ENCODE measurements at regions not wholly inside any gene's neighbourhood (a gene's known extent, or its start where the extent isn't known, plus 50 kb on each side); places are given as distances from the start of the nearest gene placed in this dataset.

GRCh38 chr12:123057513-123058265 lies 77.2 kb downstream of the ARL6IP4 start:
- Histone ChIP-seq H3K36me3 (replicated peaks in 1 of 2; ENCODE audit: control insufficient read depth in 1 of 2, insufficient read depth in 2 of 2, low read length in 2 of 2) (no peaks in the 10 kb centered on the region), H3K27me3 (ENCODE audit: control insufficient read depth in 2 of 2, insufficient read depth in 2 of 2, low read length in 2 of 2) (no peaks in the 10 kb centered on the region), H3K4me1 (ENCODE audit: control insufficient read depth in 1 of 2, insufficient read depth in 2 of 2, low read length in 2 of 2) (peaks cover 4 to 6% of the 10 kb centered on the region in 2 donors), H3K9me3 (replicated peaks in 1 of 2; ENCODE audit: control insufficient read depth in 1 of 2, insufficient read depth in 1 of 2, low read length in 2 of 2) (no peaks in the 10 kb centered on the region), H3K27ac (ENCODE audit: low read depth in 1 of 2, low read length in 2 of 2) (no peak overlapping the region), H3K4me2 (replicated peaks; ENCODE audit: extremely low read depth, low read length, poor library complexity, severe bottlenecking) (no peak overlapping the region), H3K4me3 (replicated peaks in 1 of 3; ENCODE audit: low read depth in 2 of 3, low read length in 3 of 3) (no peak overlapping the region), H2AFZ (ENCODE audit: insufficient read depth, low read depth, low read length, poor library complexity, severe bottlenecking) (no peak overlapping the region), H3K79me2 (ENCODE audit: insufficient read depth, low read length) (no peaks in the 10 kb centered on the region), H3K9ac (ENCODE audit: insufficient read depth, low read length, poor library complexity, severe bottlenecking) (no peak overlapping the region), H4K20me1 (ENCODE audit: insufficient read depth, low read length) (no peaks in the 10 kb centered on the region)
- peaks cover 0 to 2% (median 0%) of the 10 kb centered on the region in 7 donors for H3K9me3 Mint-ChIP-seq
- H3K36me3 Mint-ChIP-seq, result no peaks in the 10 kb centered on the region
- H3K27ac Mint-ChIP-seq, result no peak overlapping the region
- no peak overlapping the region for H3K4me3 Mint-ChIP-seq
- intact Hi-C loops (cut with micrococcal nuclease), result no loop called here
- WGBS (ENCODE audit: insufficient coverage), result 100% methylated on average over 4 of the region's 15 CpGs
- no peak for DNase-seq
- TF ChIP-seq, protein P1, sequence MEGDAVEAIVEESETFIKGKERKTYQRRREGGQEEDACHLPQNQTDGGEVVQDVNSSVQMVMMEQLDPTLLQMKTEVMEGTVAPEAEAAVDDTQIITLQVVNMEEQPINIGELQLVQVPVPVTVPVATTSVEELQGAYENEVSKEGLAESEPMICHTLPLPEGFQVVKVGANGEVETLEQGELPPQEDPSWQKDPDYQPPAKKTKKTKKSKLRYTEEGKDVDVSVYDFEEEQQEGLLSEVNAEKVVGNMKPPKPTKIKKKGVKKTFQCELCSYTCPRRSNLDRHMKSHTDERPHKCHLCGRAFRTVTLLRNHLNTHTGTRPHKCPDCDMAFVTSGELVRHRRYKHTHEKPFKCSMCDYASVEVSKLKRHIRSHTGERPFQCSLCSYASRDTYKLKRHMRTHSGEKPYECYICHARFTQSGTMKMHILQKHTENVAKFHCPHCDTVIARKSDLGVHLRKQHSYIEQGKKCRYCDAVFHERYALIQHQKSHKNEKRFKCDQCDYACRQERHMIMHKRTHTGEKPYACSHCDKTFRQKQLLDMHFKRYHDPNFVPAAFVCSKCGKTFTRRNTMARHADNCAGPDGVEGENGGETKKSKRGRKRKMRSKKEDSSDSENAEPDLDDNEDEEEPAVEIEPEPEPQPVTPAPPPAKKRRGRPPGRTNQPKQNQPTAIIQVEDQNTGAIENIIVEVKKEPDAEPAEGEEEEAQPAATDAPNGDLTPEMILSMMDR (IDR thresholded peaks at IDR 0.05), result no peak
- peaks cover 0 to 4% (median 2%) of the 10 kb centered on the region in 3 donors for H3K27me3 Mint-ChIP-seq (ENCODE audit: low read depth in 3 of 3)
- peaks cover 13% of the 10 kb centered on the region for H3K4me1 Mint-ChIP-seq

GRCh38 chr12:123056709-123057108 lies 76.2 kb downstream of the ARL6IP4 start:
- Mint-ChIP-seq H3K9me3 (peaks cover 0 to 2% (median 0%) of the 10 kb centered on the region in 7 donors), H3K4me3 (no peak overlapping the region), H3K27me3 (ENCODE audit: low read depth in 3 of 3) (peaks cover 0 to 4% (median 2%) of the 10 kb centered on the region in 3 donors), H3K36me3 (no peaks in the 10 kb centered on the region), H3K27ac (no peak overlapping the region), H3K4me1 (peaks cover 5% of the 10 kb centered on the region)
- Histone ChIP-seq H2AFZ (ENCODE audit: insufficient read depth, low read depth, low read length, poor library complexity, severe bottlenecking) (no peak overlapping the region), H3K36me3 (replicated peaks in 1 of 2; ENCODE audit: control insufficient read depth in 1 of 2, insufficient read depth in 2 of 2, low read length in 2 of 2) (no peaks in the 10 kb centered on the region), H3K79me2 (ENCODE audit: insufficient read depth, low read length) (no peaks in the 10 kb centered on the region), H3K27ac (ENCODE audit: low read depth in 1 of 2, low read length in 2 of 2) (no peak overlapping the region), H4K20me1 (ENCODE audit: insufficient read depth, low read length) (no peaks in the 10 kb centered on the region), H3K9me3 (replicated peaks in 1 of 2; ENCODE audit: control insufficient read depth in 1 of 2, insufficient read depth in 1 of 2, low read length in 2 of 2) (no peaks in the 10 kb centered on the region), H3K4me3 (replicated peaks in 1 of 3; ENCODE audit: low read depth in 2 of 3, low read length in 3 of 3) (no peak overlapping the region), H3K27me3 (ENCODE audit: control insufficient read depth in 2 of 2, insufficient read depth in 2 of 2, low read length in 2 of 2) (no peaks in the 10 kb centered on the region), H3K4me1 (ENCODE audit: control insufficient read depth in 1 of 2, insufficient read depth in 2 of 2, low read length in 2 of 2) (no peaks in the 10 kb centered on the region), H3K9ac (ENCODE audit: insufficient read depth, low read length, poor library complexity, severe bottlenecking) (no peak overlapping the region), H3K4me2 (replicated peaks; ENCODE audit: extremely low read depth, low read length, poor library complexity, severe bottlenecking) (no peak overlapping the region)
- TF ChIP-seq, protein P1 (IDR thresholded peaks at IDR 0.05), result no peak
- intact Hi-C loops (cut with micrococcal nuclease), result no loop called here
- 100% methylated on average over 6 of the region's 7 CpGs for WGBS (ENCODE audit: insufficient coverage)
- no peak for DNase-seq
